PC-3 (cell line): ENCODE measurements at regions not wholly inside any gene's neighbourhood (a gene's known extent, or its start where the extent isn't known, plus 50 kb on each side); places are given as distances from the start of the nearest gene placed in this dataset.

ENCODE experiments used
- ATAC-seq: fragments of 200-7000 bp; cut with Tn5 transposase; 2 replicates; pipeline ENCODE4 v1.9.1; 2020; ENCODE audit warnings: mild to moderate bottlenecking, moderate library complexity
- BruUV-seq: library from RNA; stranded (reverse); fragments of 400-500 nt; replicated peaks from 2 replicates; lab custom pipeline; 2021; lab: Mats Ljungman, UMichigan
- CTCF ChIA-PET: fragments of 300-600 bp; sonication (Branson Sonifier 250); formaldehyde crosslinking; loops from one replicate; lab custom pipeline; 2022; ENCODE audit warnings: antibody characterized with exemption; lab: Charles Lee
- POLR2A ChIA-PET: fragments of 300-600 bp; sonication (Branson Sonifier 250); formaldehyde crosslinking; loops from one replicate; lab custom pipeline; 2022; ENCODE audit warnings: antibody characterized with exemption; ENCODE audit not compliant: unreplicated experiment; lab: Charles Lee
- DNase-seq: peaks from one replicate; pipeline ENCODE4 v3.0.0-alpha.2; 2015
- H2AFZ ChIP-seq: fragments of 300-600 bp; sonication (generic); 2 replicates; pipeline ENCODE4 v1.6.0; 2016; ENCODE audit warnings: antibody characterized with exemption, low read length
- H3F3A ChIP-seq: fragments of 300-600 bp; sonication (generic); one replicate; pipeline ENCODE4 v1.6.0; 2017; ENCODE audit warnings: antibody characterized with exemption, low read length, control low read depth, mild to moderate bottlenecking; ENCODE audit not compliant: unreplicated experiment
- H3K27ac ChIP-seq: fragments of 300-600 bp; sonication (generic); 2 replicates; pipeline ENCODE4 v1.5.1; 2016; ENCODE audit warnings: mild to moderate bottlenecking, low read length
- H3K27me3 ChIP-seq: fragments of 300-600 bp; sonication (generic); 2 replicates; pipeline ENCODE4 v1.6.1; 2016; ENCODE audit warnings: low read length, mixed read lengths
- H3K36me3 ChIP-seq: fragments of 300-600 bp; sonication (generic); 2 replicates; pipeline ENCODE4 v1.6.1; 2016; ENCODE audit warnings: low read depth, mixed run types, low read length, mixed read lengths
- H3K4me1 ChIP-seq: fragments of 300-600 bp; sonication (generic); 2 replicates; pipeline ENCODE4 v1.5.1; 2016; ENCODE audit warnings: low read length; ENCODE audit not compliant: insufficient read depth
- H3K4me2 ChIP-seq: fragments of 300-600 bp; sonication (generic); 2 replicates; pipeline ENCODE4 v1.6.0; 2016; ENCODE audit warnings: low read length
- H3K4me3 ChIP-seq: fragments of 300-600 bp; sonication (generic); 2 replicates; pipeline ENCODE4 v1.5.1; 2016; ENCODE audit warnings: mild to moderate bottlenecking, low read length, mixed read lengths
- H3K79me2 ChIP-seq: fragments of 300-600 bp; sonication (generic); 2 replicates; pipeline ENCODE4 v1.6.1; 2017; ENCODE audit warnings: low read length, mixed read lengths
- H3K9ac ChIP-seq: fragments of 300-600 bp; sonication (generic); 2 replicates; pipeline ENCODE4 v1.6.0; 2016; ENCODE audit warnings: mild to moderate bottlenecking, low read length
- H3K9me2 ChIP-seq: fragments of 300-600 bp; sonication (generic); replicated peaks from 2 replicates; pipeline ENCODE4 v1.6.1; 2016; ENCODE audit warnings: mixed run types, low read length, mixed read lengths
- H3K9me3 ChIP-seq: fragments of 300-600 bp; sonication (generic); 2 replicates; pipeline ENCODE4 v1.6.1; 2016; ENCODE audit warnings: low read length, mixed read lengths
- H4K20me1 ChIP-seq: fragments of 300-600 bp; sonication (generic); 2 replicates; pipeline ENCODE4 v1.6.1; 2016; ENCODE audit warnings: low read length, mixed read lengths
- CTCF ChIP-seq: fragments of 300-600 bp; sonication (generic); conservative IDR thresholded peaks from 2 replicates; pipeline ENCODE4 v1.5.1; 2017; ENCODE audit warnings: antibody characterized with exemption, low read depth, mild to moderate bottlenecking, low read length
- EZH2 ChIP-seq: fragments of 300-600 bp; sonication (generic); IDR thresholded peaks from one replicate; pipeline ENCODE4 v1.6.1; 2017; ENCODE audit warnings: antibody characterized with exemption, mild to moderate bottlenecking, low read length; ENCODE audit not compliant: unreplicated experiment
- EZH2phosphoT487 ChIP-seq: fragments of 300-600 bp; sonication (generic); IDR thresholded peaks from 2 replicates; pipeline ENCODE4 v1.6.1; 2018; ENCODE audit warnings: mild to moderate bottlenecking, antibody characterized with exemption, low read length, borderline replicate concordance
- intact Hi-C: fragments of 100-400 bp; cut with micrococcal nuclease; formaldehyde crosslinking; loops from 2 replicates; pipeline ENCODE4 v1.9.0; 2023

DNA sequence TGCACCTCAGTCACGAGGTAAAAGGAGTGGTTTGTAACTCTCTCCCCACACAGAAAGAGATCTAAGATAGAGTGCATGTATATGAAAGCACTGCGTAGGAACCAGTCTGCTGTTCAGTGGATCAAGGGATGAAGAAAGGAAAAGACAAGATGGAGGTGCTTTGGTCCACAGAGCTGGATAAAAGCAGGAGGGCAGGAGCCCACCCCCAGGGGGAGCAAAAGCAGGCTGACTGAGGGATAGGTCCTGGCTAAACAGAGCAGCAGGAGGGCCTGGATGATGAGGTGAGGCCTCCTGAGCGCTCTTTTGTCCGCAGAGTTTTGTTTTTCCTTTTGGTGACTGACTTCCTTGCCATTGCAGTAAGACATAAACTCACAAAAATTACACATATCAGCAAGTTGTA lies 293.5 kb upstream of the C9orf72 start:
- Histone ChIP-seq H2AFZ (no peak overlapping the region), H3K9ac (no peak overlapping the region), H3K4me3 (no peak overlapping the region), H3K9me2 (no peaks in the 10 kb centered on the region), H3K9me3 (no peaks in the 10 kb centered on the region), H3K79me2 (no peaks in the 10 kb centered on the region), H3K27me3 (no peaks in the 10 kb centered on the region), H3K27ac (no peak overlapping the region), H3K4me2 (no peak overlapping the region), H3K36me3 (no peaks in the 10 kb centered on the region), H4K20me1 (no peaks in the 10 kb centered on the region), H3F3A (no peaks in the 10 kb centered on the region), H3K4me1 (no peaks in the 10 kb centered on the region; the same call in none of the 2 replicates)
- intact Hi-C loops = no loop called here
- POLR2A ChIA-PET = no interaction called here
- BruUV-seq = no TSS peak
- ATAC-seq = no peak
- TF ChIP-seq EZH2 = no peak
- no peak for TF ChIP-seq EZH2phosphoT487
- no peak for TF ChIP-seq CTCF
- DNase-seq = no peak
- CTCF ChIA-PET = no interaction called here

DNA sequence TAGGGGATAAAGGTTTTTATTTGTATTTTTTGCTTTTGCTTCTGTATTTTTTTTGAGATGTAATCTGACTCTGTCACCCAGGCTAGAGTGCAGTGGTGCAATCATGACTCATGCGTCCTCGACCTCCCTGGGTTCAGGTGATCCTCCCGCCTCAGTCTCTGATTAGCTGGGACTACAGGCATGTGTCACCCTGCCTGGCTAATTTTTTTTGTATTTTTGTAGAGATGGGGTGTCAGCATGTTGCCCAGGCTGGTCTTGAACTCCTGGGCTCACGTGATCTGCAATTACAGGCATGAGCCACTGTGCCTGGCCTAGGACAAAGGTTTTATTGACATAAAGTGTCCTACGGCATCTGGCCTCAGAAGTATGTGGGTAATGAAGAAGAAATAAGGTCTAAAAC lies 297.1 kb upstream of the C9orf72 start:
- no peak overlapping the region for H3K9ac ChIP-seq
- peak; percentile 17 for DNase-seq
- CTCF ChIA-PET = no interaction called here

More for the DNA sequence above, 297.1 kb upstream of the C9orf72 start:
- no peak overlapping the region for H3K4me3 ChIP-seq
- H3K9me3 ChIP-seq = no peaks in the 10 kb centered on the region
- H3K27me3 ChIP-seq = peaks cover 7% of the 10 kb centered on the region; the same call in 1 of the 2 replicates
- no peak overlapping the region for H2AFZ ChIP-seq
- no peak for ATAC-seq
- intact Hi-C loops = no loop called here
- POLR2A ChIA-PET = no interaction called here
- no peaks in the 10 kb centered on the region for H3F3A ChIP-seq
- no TSS peak for BruUV-seq
- no peak overlapping the region for H3K4me2 ChIP-seq
- H4K20me1 ChIP-seq = no peaks in the 10 kb centered on the region
- H3K36me3 ChIP-seq = no peaks in the 10 kb centered on the region
- H3K27ac ChIP-seq = no peak overlapping the region
- TF ChIP-seq CTCF (no peak), EZH2 (no peak), EZH2phosphoT487 (no peak)
- no peaks in the 10 kb centered on the region for H3K4me1 ChIP-seq
- no peaks in the 10 kb centered on the region for H3K9me2 ChIP-seq
- no peaks in the 10 kb centered on the region for H3K79me2 ChIP-seq
